ENCODE measurements at regions not wholly inside any gene's neighbourhood (a gene's known extent, or its start where the extent isn't known, plus 50 kb on each side); places are given as distances from the start of the nearest gene placed in this dataset.

DNA sequence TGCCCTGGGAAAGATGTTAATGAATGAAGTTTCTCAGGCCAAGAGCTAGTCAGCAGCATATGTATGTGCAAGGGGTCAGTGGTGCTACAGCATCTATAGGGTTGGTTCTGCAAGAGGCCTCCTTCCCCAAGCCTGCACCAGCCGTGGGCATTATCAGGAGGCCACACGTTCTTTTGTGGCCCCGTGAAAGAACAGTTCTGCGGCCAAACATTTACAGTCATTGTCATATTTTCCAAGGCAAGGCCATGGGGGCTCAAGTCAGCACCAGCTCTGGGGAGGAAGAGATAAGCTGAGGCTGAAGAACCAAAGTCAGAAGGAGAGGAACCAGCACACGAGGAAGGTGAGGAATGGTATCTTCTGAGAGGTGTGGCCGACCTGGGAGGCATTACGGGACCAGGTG lies 54.4 kb upstream of the TMEM72 start:
- 75 to 81% methylated on average over 5 to 6 of the region's 7 CpGs for WGBS, 2 donors
- TF ChIP-seq, protein P1, sequence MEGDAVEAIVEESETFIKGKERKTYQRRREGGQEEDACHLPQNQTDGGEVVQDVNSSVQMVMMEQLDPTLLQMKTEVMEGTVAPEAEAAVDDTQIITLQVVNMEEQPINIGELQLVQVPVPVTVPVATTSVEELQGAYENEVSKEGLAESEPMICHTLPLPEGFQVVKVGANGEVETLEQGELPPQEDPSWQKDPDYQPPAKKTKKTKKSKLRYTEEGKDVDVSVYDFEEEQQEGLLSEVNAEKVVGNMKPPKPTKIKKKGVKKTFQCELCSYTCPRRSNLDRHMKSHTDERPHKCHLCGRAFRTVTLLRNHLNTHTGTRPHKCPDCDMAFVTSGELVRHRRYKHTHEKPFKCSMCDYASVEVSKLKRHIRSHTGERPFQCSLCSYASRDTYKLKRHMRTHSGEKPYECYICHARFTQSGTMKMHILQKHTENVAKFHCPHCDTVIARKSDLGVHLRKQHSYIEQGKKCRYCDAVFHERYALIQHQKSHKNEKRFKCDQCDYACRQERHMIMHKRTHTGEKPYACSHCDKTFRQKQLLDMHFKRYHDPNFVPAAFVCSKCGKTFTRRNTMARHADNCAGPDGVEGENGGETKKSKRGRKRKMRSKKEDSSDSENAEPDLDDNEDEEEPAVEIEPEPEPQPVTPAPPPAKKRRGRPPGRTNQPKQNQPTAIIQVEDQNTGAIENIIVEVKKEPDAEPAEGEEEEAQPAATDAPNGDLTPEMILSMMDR (IDR thresholded peaks at IDR 0.05): no peak
- TF ChIP-seq POLR2A (IDR thresholded peaks at IDR 0.05): no peak
- DNase-seq: no peak

DNA sequence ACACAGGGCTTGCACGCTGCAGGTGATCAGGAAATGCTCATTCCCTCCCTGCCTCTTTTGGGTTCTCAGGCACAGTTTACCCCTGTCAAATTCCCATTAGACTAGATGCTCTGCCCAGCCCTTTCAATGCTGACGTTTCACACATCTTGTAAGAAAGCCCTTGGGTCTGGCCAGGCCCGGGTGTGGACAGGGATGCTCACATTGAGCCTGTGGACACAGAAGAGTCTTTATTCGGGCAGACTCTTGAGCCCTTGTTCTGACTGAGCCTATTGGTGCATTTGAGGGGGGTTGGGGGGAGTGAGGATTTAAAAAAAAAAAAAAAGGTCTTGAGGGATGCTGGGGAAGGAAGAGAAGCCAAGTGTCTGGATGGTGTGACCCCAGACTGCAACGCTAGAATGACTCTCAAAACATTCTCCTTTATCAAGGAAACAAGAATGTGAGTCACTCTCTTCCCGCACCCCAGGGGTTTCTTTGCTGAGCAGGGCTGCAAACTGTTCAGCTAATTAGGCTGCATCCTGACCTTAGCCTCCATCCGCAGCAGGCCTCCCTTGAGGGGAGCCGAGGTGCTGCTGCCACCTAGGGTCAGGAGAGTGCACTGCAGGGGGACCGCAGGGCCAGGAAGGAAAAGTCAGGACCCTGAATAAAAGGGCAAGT lies 53.6 kb upstream of the TMEM72 start:
- DNase-seq: no peak
- Histone ChIP-seq H3K27ac (no peak overlapping the region), H3K36me3 (no peaks in the 10 kb centered on the region), H3K4me1 (peaks cover 0 to 5% (median 0%) of the 10 kb centered on the region in 3 donors), H3K9me3 (no peaks in the 10 kb centered on the region), H3K4me3 (no peak overlapping the region), H3K27me3 (no peaks in the 10 kb centered on the region)
- TF ChIP-seq, protein P1 (IDR thresholded peaks at IDR 0.05): peak; percentile 58 to 96 (median 78)
- no peak for TF ChIP-seq POLR2A (IDR thresholded peaks at IDR 0.05)
- intact Hi-C loops (cut with DNase I): no loop called here
- WGBS, 2 donors: 30 to 34% methylated on average over 7 to 9 of the region's 9 CpGs

More for the DNA sequence above, 54.4 kb upstream of the TMEM72 start:
- H3K4me1 ChIP-seq: no peaks in the 10 kb centered on the region
- no peaks in the 10 kb centered on the region for H3K27me3 ChIP-seq
- no peak overlapping the region for H3K27ac ChIP-seq
- intact Hi-C loops (cut with DNase I): no loop called here
- no peaks in the 10 kb centered on the region for H3K36me3 ChIP-seq
- no peak overlapping the region for H3K4me3 ChIP-seq
- H3K9me3 ChIP-seq: no peaks in the 10 kb centered on the region

DNA sequence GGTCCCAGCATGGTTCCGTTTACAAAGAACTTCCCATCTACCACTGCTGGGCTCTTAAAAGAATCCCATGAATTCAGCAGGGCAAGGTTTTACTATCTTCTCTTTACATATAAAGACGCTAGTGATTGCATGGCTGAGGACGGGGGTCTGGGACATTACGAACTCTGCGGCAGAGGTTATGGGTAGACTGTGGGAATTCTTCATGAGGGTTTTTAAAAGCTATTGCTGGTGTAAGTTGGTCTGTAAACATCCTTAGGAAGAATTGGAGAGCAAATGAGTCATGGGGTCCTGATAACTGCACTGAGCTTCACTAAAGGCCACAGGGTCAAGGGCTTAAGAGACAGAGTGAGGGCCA lies 53.1 kb upstream of the TMEM72 start:
- DNase-seq: no peak
- H3K36me3 ChIP-seq: no peaks in the 10 kb centered on the region
- no peak overlapping the region for H3K27ac ChIP-seq
- intact Hi-C loops (cut with DNase I): no loop called here
- 64% methylated on average over 5 of the region's 5 CpGs; no CpG with 5 or more reads in 1 of the 2 donors for WGBS, 2 donors
- H3K27me3 ChIP-seq: peaks cover 0 to 4% (median 0%) of the 10 kb centered on the region in 4 donors
- H3K4me3 ChIP-seq: no peak overlapping the region
- H3K4me1 ChIP-seq: peaks cover 0 to 10% (median 0%) of the 10 kb centered on the region in 3 donors
- H3K9me3 ChIP-seq: no peaks in the 10 kb centered on the region
- no peak for TF ChIP-seq POLR2A (IDR thresholded peaks at IDR 0.05)
- TF ChIP-seq, protein P1 (IDR thresholded peaks at IDR 0.05): no peak

DNA sequence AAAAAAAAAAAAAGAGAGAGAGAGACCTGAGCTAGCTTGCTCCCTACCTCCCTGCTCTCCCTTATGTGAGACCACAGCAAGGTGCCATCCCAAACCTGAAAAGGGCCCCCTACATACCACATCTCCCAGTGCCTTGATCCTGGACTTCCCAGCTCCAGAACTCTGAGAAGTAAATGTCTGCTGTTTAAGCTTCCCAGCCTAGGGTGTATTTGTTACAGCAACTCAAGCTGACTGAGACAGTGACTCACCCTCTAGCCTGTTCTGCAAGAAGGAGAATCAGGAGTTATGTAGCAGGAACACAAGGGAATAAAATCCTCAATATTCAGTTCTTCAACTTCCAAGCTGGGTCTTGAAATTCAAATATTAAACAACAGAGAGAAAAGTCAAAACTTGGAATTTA lies 52.1 kb upstream of the TMEM72 start:
- Histone ChIP-seq H3K4me3 (no peak overlapping the region), H3K27me3 (peaks cover 0 to 14% (median 0%) of the 10 kb centered on the region in 4 donors), H3K4me1 (peaks cover 0 to 20% (median 0%) of the 10 kb centered on the region in 3 donors), H3K27ac (no peak overlapping the region), H3K9me3 (no peaks in the 10 kb centered on the region), H3K36me3 (no peaks in the 10 kb centered on the region)
- intact Hi-C loops (cut with DNase I): no loop called here
- DNase-seq: no peak
- TF ChIP-seq POLR2A (IDR thresholded peaks at IDR 0.05): no peak

DNA sequence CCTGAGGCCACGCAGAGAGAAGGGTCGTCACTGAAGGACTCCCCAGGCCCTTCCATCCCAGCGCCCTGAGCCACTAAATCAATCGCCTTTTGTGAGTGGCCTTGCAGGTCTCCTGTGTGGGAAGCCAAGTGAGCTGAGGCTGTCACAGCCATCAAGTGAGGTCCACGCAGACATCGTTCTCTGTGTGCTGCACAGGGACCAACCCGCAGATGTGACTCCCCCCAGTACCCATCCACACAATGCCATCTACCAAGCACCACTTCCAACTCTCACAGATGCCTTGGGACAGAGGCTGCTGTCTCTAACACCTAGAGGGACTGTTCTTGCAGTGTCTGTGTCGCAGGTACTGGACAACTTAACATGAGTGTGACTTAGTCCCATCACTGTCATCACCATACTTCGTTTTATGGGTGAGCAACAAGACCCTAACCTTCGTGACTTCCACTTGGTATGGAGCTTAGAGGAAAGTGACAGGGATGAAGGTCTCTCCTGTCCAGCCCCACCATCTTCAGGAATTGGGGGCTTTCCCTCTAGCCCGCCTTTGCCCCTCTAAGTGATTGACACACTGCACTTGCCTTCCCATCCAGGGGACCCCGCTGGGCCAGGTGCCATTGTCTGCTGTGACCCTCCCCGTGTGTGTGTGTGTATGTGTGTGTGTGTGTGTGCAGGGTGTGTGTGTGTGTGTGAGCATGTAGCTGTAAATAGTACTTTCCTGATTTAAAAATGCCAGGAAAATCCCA lies 51.4 kb upstream of the TMEM72 start:
- no peak for TF ChIP-seq POLR2A (IDR thresholded peaks at IDR 0.05)
- TF ChIP-seq, protein P1 (IDR thresholded peaks at IDR 0.05): no peak
- peaks cover 0 to 18% (median 0%) of the 10 kb centered on the region in 4 donors for H3K27me3 ChIP-seq
- 74 to 79% methylated on average over 12 to 13 of the region's 13 CpGs for WGBS, 2 donors
- intact Hi-C loops (cut with DNase I): no loop called here
- no peaks in the 10 kb centered on the region for H3K9me3 ChIP-seq
- no peaks in the 10 kb centered on the region for H3K36me3 ChIP-seq
- peaks cover 0 to 27% (median 4%) of the 10 kb centered on the region in 3 donors for H3K4me1 ChIP-seq
- no peak overlapping the region for H3K27ac ChIP-seq
- DNase-seq: no peak
- H3K4me3 ChIP-seq: no peak overlapping the region

Data from esophagus squamous epithelium (tissue), 5 donors.